Activated naive CD8-positive, alpha-beta T cell treated with anti-CD3 and anti-CD28 coated beads, Interleukin-2, amount 10 ng/mL, durations not matched to agents 7 days and 5 days (primary cell): ENCODE measurements at regions not wholly inside any gene's neighbourhood (a gene's known extent, or its start where the extent isn't known, plus 50 kb on each side); places are given as distances from the start of the nearest gene placed in this dataset.
A peak's percentile ranks its signal among the peaks of the same experiment; 100 is the strongest.

Experiments used
- ATAC-seq: fragments of 150-1000 bp; cut with Tn5 transposase; one replicate; pipeline ENCODE4 v1.10.0; 2021; ENCODE audit warnings: low read depth, moderate library complexity
- POLR2A ChIA-PET: fragments of 350-600 bp; sonication (Branson Sonifier 250); formaldehyde crosslinking; loops from one replicate; lab custom pipeline; 2021; ENCODE audit warnings: antibody characterized with exemption; lab: Charles Lee
- DNase-seq: peaks from one replicate; pipeline ENCODE4 v3.0.0; 2021
- H3K27ac Mint-ChIP-seq: one replicate; pipeline ENCODE4 v1.8.0; 2022; ENCODE audit warnings: mild to moderate bottlenecking, mixed read lengths
- H3K27me3 Mint-ChIP-seq: one replicate; pipeline ENCODE4 v1.8.0; 2022; ENCODE audit warnings: mild to moderate bottlenecking, moderate library complexity, mixed read lengths
- H3K36me3 Mint-ChIP-seq: one replicate; pipeline ENCODE4 v1.8.0; 2021; ENCODE audit warnings: mild to moderate bottlenecking, mixed read lengths
- H3K4me1 Mint-ChIP-seq: one replicate; pipeline ENCODE4 v1.8.0; 2021; ENCODE audit warnings: mixed read lengths
- H3K4me3 Mint-ChIP-seq: one replicate; pipeline ENCODE4 v1.8.0; 2022; ENCODE audit warnings: mild to moderate bottlenecking, moderate library complexity, mixed read lengths
- H3K9me3 Mint-ChIP-seq: one replicate; pipeline ENCODE4 v1.8.0; 2021; ENCODE audit warnings: mixed read lengths

DNA sequence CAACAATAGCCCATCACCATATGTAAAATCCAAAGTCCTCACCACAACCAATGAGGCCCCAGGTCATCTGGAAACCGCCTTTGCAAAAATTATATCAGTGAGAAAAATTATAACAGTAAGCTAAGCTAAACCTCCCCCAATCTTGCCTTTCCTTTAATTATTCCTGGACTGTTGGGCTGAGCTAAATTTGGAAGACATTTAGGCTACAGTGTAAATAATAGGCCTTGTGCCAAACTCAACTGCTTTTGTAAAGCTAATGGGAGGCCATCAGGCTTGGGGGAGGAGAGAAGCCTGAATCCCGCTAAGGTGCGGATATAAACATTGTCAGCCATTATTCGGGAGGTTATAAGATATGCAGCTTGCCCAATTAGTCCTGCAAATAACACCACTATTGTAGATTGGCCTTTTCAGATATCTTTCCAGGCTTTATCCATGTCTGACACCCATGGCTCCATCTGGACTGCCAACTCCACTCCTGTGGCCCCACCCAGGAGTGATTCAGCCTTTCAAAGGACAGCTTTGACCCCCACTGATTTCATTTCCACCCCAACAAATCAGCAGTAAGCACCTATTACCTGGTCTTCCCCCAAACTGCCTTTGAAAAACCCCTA lies 53.0 kb upstream of the CA12 start:
- Mint-ChIP-seq H3K4me1 (peaks cover 8% of the 10 kb centered on the region), H3K36me3 (no peaks in the 10 kb centered on the region), H3K27ac (no peak overlapping the region), H3K27me3 (no peaks in the 10 kb centered on the region), H3K4me3 (no peak overlapping the region), H3K9me3 (no peaks in the 10 kb centered on the region)
- DNase-seq (no peak), ATAC-seq (no peak)
- POLR2A ChIA-PET = no interaction called here

DNA sequence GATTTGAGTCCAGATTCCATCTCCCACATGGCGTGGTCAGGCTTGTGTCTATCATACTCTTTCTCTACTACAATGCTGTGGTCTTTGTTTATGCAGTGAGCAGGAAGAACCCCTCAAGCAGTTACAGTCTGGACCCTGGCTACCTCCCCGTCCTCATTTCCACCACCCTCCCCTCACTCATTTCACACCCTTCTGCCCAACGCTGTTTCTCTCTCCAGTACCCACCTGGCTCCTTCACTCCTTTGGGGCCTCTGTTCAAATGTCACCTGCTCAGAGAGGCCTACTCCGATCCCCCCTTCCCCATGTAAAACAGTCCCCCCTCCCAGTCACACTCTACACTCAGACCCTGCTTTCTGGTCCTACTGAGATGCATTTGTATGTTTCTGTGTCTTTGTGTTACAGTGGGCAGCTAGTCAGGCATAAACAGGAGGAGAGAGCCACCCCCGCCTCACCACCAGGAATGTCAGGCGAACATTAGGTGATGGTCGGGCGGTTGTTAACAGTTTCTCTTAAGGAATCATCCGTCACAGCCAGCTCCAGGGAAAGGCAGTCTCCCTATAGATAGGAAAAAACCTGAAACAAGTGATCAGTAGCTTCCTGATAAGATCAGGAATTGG lies 53.7 kb upstream of the CA12 start:
- Mint-ChIP-seq H3K9me3 (no peaks in the 10 kb centered on the region), H3K4me3 (no peak overlapping the region), H3K36me3 (no peaks in the 10 kb centered on the region), H3K4me1 (peaks cover 13% of the 10 kb centered on the region), H3K27ac (peak overlapping the region; percentile 32), H3K27me3 (no peaks in the 10 kb centered on the region)
- no peak for ATAC-seq
- DNase-seq = no peak
- POLR2A ChIA-PET = interaction anchor here (0.8 kb wide), 1 partner anchor 70 kb away, joined by 3 read pairs; no protein-coding TSS in a partner anchor

DNA sequence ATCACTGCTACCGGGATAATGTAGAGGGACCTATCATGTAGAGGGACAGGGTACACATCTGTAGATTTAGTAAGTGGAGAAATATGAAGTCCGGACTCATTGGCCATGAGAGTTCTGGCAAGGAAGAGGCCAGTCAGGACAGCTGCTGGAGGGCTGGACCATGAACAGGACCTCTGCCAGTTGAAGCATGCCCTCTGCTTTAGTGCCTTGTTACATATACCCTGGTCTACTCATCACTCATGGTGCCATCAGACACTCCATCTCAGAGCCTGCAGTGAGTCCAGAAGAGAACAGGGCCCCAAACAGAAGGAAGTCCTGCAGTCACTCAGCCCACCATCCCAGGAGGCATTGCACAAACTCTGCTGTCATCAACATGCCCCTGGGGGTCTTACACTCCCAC lies 54.7 kb upstream of the CA12 start:
- peak overlapping the region; percentile 39 for H3K4me3 Mint-ChIP-seq
- ATAC-seq (no peak), DNase-seq (no peak)
- H3K27ac Mint-ChIP-seq = peak overlapping the region; percentile 93
- no peaks in the 10 kb centered on the region for H3K36me3 Mint-ChIP-seq
- POLR2A ChIA-PET = interaction anchor here (0.8 to 2.1 kb wide), 6 partner anchors 10 to 657 kb away, joined by 3 to 11 read pairs (median 3); partner anchors contain the start of genes CIAO2A, RPS27L and USP3
- H3K9me3 Mint-ChIP-seq = no peaks in the 10 kb centered on the region
- no peaks in the 10 kb centered on the region for H3K27me3 Mint-ChIP-seq
- H3K4me1 Mint-ChIP-seq = peaks cover 21% of the 10 kb centered on the region

DNA sequence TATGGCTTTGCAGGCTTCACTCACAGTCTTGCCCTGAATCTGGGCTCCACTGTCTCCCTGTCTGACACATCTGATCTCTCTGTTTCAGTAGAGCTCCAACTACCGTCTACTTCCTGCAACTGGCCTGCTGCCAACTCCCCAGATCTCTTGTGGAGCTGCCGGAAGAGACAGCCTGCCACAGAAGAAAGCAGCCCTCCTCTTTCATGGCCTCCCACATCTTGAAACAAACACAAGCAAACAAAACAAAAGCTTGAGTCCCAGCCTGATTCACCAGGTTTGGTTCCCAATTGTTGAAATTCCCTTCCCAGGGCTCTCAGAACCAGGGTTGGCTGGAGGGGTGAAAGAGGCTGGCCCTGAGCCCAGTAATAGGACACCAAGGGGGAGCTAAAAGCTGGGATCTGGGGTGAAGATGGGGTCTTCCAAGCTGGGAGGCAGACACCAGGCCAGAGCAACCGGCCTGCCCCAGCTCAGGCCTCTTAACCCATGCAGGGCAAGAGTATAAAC lies 55.3 kb upstream of the CA12 start:
- peak; percentile 75 for DNase-seq
- Mint-ChIP-seq H3K36me3 (no peaks in the 10 kb centered on the region), H3K27ac (peak overlapping the region; percentile 93), H3K4me3 (peak overlapping the region; percentile 39), H3K9me3 (no peaks in the 10 kb centered on the region), H3K4me1 (peaks cover 21% of the 10 kb centered on the region), H3K27me3 (no peaks in the 10 kb centered on the region)
- ATAC-seq = peak; percentile 99
- POLR2A ChIA-PET = interaction anchor here (1.1 to 2.1 kb wide), 5 partner anchors 9 to 657 kb away, joined by 3 to 11 read pairs (median 3); partner anchors contain the start of genes CIAO2A, RPS27L and USP3

DNA sequence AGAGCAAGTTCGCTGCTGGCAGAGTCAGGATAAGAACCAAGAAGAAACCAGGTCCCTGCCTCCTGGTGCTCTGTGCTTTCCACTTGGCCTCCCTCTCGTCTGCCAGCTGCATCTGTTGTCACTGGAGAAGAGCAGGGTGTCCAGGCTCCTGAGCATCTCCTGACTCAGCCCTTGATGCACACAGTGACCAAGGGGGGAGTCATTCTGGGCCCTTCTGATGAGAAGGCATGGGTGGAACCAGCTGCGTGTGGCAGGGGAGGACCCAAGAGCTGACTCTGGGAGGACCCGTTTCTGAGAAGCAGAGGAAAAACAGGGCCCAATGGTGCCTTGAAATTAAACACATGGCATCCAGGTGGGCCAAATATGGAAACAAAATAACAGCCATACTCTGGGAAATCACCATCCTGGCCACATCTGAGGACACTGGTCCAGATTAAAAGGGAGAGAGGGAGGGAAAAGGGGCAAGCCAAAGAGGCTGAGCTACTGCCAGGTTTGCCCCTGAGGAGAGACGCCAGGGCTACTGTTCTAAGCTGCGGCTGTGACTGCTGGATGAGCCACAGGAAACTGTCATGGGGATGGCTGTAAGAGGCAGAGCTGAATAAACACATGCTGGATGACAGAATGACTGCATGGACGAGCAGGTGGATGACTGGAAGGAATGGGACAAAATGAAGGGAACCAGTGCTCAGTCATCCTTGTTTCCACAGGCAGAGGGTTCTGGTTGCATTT lies 58.1 kb upstream of the CA12 start:
- Mint-ChIP-seq H3K36me3 (no peaks in the 10 kb centered on the region), H3K27me3 (no peaks in the 10 kb centered on the region), H3K4me3 (no peak overlapping the region), H3K4me1 (peaks cover 21% of the 10 kb centered on the region), H3K9me3 (no peaks in the 10 kb centered on the region), H3K27ac (peak overlapping the region; percentile 49)
- ATAC-seq (no peak), DNase-seq (no peak)
- POLR2A ChIA-PET = interaction anchor here (0.6 kb wide), 1 partner anchor 591 kb away, joined by 3 read pairs; no protein-coding TSS in a partner anchor

DNA sequence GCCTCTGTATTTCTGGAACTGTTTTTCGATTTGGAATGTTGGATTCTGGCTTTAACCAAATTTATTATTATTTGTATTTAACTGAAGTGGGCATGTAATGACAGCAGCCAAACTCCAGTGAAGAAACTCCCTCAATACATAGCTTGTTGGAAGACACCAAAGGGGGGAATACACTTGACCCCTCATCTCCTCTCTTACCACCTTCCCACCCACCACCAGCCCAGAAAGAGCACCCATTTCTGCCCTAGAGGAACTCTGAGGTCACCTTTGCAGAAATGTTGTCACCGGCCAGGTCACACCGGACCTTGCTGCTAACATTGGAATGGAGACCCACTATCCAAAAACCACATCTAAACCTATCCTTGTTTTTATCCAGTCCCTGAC lies 58.6 kb upstream of the CA12 start:
- H3K27ac Mint-ChIP-seq = no peak overlapping the region
- H3K9me3 Mint-ChIP-seq = no peaks in the 10 kb centered on the region
- H3K4me3 Mint-ChIP-seq = no peak overlapping the region
- H3K36me3 Mint-ChIP-seq = no peaks in the 10 kb centered on the region
- H3K4me1 Mint-ChIP-seq = peaks cover 21% of the 10 kb centered on the region
- DNase-seq (no peak), ATAC-seq (no peak)
- POLR2A ChIA-PET = no interaction called here
- H3K27me3 Mint-ChIP-seq = no peaks in the 10 kb centered on the region

DNA sequence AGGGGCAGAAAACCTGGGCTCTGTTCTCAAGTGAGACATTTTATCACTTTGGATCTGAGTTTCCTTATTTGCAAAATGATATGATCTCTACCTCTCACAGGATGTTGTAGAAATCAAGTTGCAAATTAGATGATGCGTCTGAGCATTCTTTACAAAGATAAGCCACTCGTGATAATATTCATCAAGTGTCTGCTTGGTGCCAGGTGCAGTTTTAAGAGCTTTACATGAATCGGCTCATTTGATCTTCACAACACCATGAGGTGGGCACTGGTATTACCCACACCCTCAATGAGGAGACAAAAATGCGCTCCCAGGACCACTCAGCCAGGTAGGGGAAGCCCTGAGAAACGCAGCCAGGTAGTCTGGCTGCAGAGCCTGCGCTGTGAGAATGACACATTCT lies 59.1 kb upstream of the CA12 start:
- no peak for DNase-seq
- no peak for ATAC-seq
- H3K4me3 Mint-ChIP-seq = no peak overlapping the region
- H3K27ac Mint-ChIP-seq = no peak overlapping the region
- H3K9me3 Mint-ChIP-seq = no peaks in the 10 kb centered on the region
- POLR2A ChIA-PET = no interaction called here
- H3K36me3 Mint-ChIP-seq = no peaks in the 10 kb centered on the region
- peaks cover 21% of the 10 kb centered on the region for H3K4me1 Mint-ChIP-seq
- H3K27me3 Mint-ChIP-seq = no peaks in the 10 kb centered on the region

DNA sequence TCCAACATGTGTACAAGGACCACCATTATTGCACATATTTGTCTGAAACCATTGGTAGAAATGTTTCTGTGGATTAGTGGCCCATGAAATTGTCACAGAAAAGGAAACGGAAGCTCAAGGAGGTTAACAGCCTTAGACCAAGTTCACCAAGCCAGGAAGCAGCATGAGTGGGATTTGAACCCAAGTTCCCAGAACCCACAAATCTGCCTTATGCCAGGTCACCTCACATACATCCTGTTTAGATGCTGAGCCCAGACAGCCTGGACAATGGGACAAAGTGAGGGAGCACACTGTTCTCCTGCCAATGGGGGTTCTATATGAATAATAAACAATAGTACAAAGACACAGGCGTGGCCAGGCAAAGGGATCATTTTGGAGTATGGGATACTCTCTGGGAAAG lies 59.6 kb upstream of the CA12 start:
- Mint-ChIP-seq H3K27me3 (no peaks in the 10 kb centered on the region), H3K9me3 (no peaks in the 10 kb centered on the region), H3K4me1 (peaks cover 26% of the 10 kb centered on the region), H3K4me3 (no peak overlapping the region), H3K36me3 (no peaks in the 10 kb centered on the region), H3K27ac (no peak overlapping the region)
- no peak for DNase-seq
- no peak for ATAC-seq
- POLR2A ChIA-PET = no interaction called here

DNA sequence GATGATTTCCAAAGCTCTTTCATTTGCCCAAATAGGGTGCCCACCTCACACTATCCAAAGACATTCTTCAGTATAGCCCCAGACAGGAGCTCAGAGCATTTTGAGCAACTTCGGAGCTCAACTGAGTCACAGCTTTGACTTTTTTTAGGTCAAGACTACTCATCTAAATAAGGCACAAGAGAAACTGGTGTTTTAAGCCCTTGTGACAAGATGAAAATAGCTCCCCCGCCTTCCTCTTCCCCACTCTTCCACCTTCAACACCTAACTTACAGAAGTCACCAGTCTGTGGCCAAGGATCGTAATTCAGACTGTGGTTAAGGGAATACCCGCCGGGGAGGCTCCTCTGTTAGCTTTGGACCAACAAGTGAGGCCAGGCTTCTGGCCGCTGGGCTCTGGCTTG lies 60.4 kb upstream of the CA12 start:
- Mint-ChIP-seq H3K9me3 (no peaks in the 10 kb centered on the region), H3K4me3 (no peak overlapping the region), H3K27ac (no peak overlapping the region), H3K36me3 (no peaks in the 10 kb centered on the region), H3K4me1 (peaks cover 23% of the 10 kb centered on the region), H3K27me3 (no peaks in the 10 kb centered on the region)
- POLR2A ChIA-PET = no interaction called here
- ATAC-seq (no peak), DNase-seq (no peak)

DNA sequence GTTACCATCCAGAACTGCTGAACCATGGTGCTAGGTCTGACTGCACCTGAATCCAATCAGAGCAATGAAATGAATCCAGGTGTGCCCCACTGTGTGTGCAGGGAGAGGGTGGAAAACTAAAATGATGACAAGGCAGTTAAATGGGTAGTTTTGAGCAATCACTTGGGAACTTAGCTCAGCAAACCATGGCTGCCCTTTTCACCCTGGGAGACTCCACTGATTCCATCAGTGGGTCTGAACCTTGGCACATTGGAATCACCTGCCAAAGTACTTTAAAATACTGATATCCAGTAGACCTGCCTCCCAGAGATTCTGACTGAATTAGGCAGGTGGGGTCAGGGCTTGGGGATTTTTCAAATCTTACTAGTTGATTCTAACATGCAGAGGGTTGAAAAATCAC lies 59.8 kb upstream of the USP3 start:
- Mint-ChIP-seq H3K27ac (no peak overlapping the region), H3K36me3 (no peaks in the 10 kb centered on the region), H3K9me3 (no peaks in the 10 kb centered on the region), H3K27me3 (peaks cover 2% of the 10 kb centered on the region), H3K4me1 (peaks cover 23% of the 10 kb centered on the region), H3K4me3 (no peak overlapping the region)
- no peak for DNase-seq
- ATAC-seq = no peak
- POLR2A ChIA-PET = interaction anchor here (0.6 kb wide), 1 partner anchor 1879 kb away, joined by 5 read pairs; no protein-coding TSS in a partner anchor

DNA sequence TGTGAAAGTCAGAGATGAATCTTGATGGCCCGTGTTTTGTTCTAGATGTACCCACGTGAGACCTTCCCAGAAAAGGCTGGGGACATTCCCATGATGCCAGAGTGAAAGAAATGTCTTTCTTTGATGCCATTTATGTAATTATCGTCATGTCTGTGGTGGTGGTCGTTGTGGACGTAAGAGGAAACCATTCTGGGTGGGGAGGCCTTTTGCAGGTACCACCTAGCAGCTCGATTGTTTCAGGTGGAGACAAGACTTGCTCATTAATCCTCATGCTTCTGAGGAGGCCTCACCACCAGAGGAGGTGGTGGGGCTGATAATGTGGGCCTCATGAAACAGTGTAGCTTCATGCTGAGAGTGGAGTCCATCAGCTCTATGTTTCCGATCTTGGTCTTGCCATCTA lies 58.1 kb upstream of the USP3 start:
- POLR2A ChIA-PET = interaction anchor here (1.6 kb wide), 1 partner anchor 9 kb away, joined by 10 read pairs; no protein-coding TSS in a partner anchor
- ATAC-seq (peak; percentile 42), DNase-seq (no peak)
- no peaks in the 10 kb centered on the region for H3K36me3 Mint-ChIP-seq
- H3K9me3 Mint-ChIP-seq = no peaks in the 10 kb centered on the region
- peak overlapping the region; percentile 62 for H3K27ac Mint-ChIP-seq
- peak overlapping the region; percentile 27 for H3K4me3 Mint-ChIP-seq
- peaks cover 2% of the 10 kb centered on the region for H3K27me3 Mint-ChIP-seq
- peaks cover 10% of the 10 kb centered on the region for H3K4me1 Mint-ChIP-seq

DNA sequence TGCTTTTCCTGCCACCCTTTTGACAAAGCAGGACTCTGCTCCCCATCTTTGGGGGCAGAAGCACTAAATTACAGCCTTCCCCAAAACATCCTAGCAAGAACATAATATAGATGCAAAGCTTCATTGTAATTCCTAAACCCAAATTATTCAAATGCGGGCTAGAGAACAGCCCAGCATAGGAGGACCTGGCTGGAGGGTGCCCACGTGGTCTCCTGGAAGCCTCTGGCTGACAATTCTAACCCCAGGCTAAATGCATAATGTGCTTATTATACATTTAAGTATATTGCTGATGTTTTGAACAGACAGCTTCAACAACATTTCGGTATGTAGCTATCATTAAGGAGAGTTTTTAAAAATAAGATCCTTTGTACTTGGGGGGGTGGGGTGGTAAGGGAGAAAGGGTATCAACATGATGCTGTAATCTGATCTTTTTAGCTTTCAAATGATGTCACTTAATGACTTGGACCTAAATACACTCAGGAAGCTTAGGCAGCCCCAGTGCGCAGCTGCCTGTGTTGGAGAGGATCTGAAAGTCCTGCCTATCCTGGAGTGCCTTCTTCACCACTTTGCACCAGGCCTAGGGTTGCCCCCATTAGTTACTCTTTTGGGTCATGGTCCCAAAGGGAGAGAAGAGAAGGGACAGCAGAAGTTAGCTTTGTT lies 57.2 kb upstream of the USP3 start:
- no peak for DNase-seq
- Mint-ChIP-seq H3K27ac (no peak overlapping the region), H3K36me3 (no peaks in the 10 kb centered on the region), H3K9me3 (no peaks in the 10 kb centered on the region), H3K27me3 (peaks cover 2% of the 10 kb centered on the region), H3K4me3 (no peak overlapping the region), H3K4me1 (peaks cover 10% of the 10 kb centered on the region)
- POLR2A ChIA-PET = interaction anchor here (1.6 kb wide), 1 partner anchor 10 kb away, joined by 10 read pairs; no protein-coding TSS in a partner anchor
- no peak for ATAC-seq

DNA sequence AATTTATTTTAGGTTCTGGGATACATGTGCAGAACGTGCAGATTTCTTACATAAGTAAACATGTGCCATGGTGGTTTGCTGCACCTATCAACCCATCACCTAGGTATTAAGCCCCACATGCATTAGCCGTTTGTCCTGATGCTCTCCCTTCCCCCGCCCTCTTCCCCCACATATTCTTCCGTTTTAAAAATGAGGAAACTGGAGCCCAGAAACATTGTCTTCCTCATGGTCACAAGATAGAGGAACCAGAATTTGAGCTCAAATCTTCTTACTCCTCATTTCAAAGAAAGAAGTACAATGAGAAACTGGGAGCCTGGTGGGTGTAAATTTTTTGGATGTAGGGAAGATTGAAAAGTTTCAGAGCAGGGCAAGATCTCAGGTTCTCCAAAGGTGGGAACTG lies 56.1 kb upstream of the USP3 start:
- ATAC-seq (no peak), DNase-seq (no peak)
- no peaks in the 10 kb centered on the region for H3K9me3 Mint-ChIP-seq
- no peaks in the 10 kb centered on the region for H3K36me3 Mint-ChIP-seq
- H3K27ac Mint-ChIP-seq = no peak overlapping the region
- POLR2A ChIA-PET = no interaction called here
- peaks cover 13% of the 10 kb centered on the region for H3K4me1 Mint-ChIP-seq
- H3K27me3 Mint-ChIP-seq = peaks cover 2% of the 10 kb centered on the region
- no peak overlapping the region for H3K4me3 Mint-ChIP-seq
